Type B pancreatic cell (in vitro differentiated cells): ENCODE measurements at regions not wholly inside any gene's neighbourhood (a gene's known extent, or its start where the extent isn't known, plus 50 kb on each side); places are given as distances from the start of the nearest gene placed in this dataset.

Experiments used
- DNase-seq: peaks from one replicate; pipeline ENCODE4 v3.0.0; 2021; ENCODE audit warnings: mixed read lengths; ENCODE audit not compliant: unreplicated experiment; ENCODE audit errors: extremely low spot score
- H3K27ac Mint-ChIP-seq: 2 replicates; pipeline ENCODE4 v1.8.0; 2021; ENCODE audit warnings: mild to moderate bottlenecking, mixed read lengths
- H3K27me3 Mint-ChIP-seq: 2 replicates; pipeline ENCODE4 v1.8.0; 2021; ENCODE audit warnings: mixed read lengths
- H3K36me3 Mint-ChIP-seq: 2 replicates; pipeline ENCODE4 v1.8.0; 2021; ENCODE audit warnings: mixed read lengths
- H3K4me1 Mint-ChIP-seq: one replicate; pipeline ENCODE4 v1.8.0; 2021; ENCODE audit warnings: mixed read lengths; ENCODE audit not compliant: unreplicated experiment
- H3K4me3 Mint-ChIP-seq: 2 replicates; pipeline ENCODE4 v1.8.0; 2021; ENCODE audit warnings: mild to moderate bottlenecking, mixed read lengths
- H3K9me3 Mint-ChIP-seq: 2 replicates; pipeline ENCODE4 v1.8.0; 2021; ENCODE audit warnings: mixed read lengths
- TF ChIP-seq, protein P1 (sequence below): fragments of 200-600 bp; sonication (generic); conservative IDR thresholded peaks from 2 replicates; pipeline ENCODE4 v1.5.0; 2021; ENCODE audit warnings: antibody characterized with exemption, mild to moderate bottlenecking

DNA sequence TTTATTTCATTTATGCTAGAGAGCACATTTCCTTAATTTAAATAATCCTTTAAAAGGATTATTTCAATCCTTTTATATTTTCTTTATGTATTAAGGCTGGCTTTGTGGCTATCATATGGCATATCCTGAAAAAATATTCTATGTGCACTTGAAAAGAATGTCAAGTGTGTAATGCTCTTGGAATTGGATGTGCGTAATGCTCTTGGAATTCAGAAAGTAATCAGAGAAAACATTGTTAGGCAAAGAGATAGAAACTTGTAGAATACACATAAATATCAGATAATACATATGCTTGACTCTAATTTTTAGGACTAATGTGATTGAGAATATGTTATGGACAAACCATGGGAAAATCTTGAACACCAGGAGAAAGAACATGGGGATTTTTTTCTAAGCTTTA, 197.5 kb upstream of the COL3A1 start:
- H3K27ac Mint-ChIP-seq, result no peak overlapping the region

DNA sequence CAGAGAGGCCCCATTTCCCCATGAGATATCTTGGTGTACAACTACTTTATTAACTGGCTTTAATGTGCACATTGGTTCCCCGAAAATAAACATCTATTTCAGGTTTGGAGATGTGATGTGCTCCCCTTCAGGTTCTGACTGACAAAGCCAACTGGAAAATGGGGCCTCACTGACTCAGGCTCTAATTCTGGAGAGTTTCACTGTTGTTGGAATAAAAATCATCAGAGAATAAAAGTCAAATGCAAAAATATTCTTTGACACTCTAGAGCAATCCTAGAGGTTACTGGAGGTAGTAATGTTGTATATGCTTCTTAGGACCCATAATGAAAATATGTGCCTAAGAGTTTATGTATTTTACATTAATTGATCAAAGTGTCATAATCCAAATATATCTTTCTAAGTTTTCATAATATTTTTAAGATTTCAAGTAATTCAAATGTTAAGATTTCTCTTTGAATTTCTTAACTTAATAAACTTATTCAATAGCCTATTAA, 189.9 kb upstream of the COL3A1 start:
- Mint-ChIP-seq H3K4me1 (peaks cover 23% of the 10 kb centered on the region), H3K27ac (no peak overlapping the region), H3K36me3 (no peaks in the 10 kb centered on the region), H3K4me3 (no peak overlapping the region), H3K27me3 (no peaks in the 10 kb centered on the region), H3K9me3 (peaks cover 4% of the 10 kb centered on the region)
- TF ChIP-seq, protein P1, sequence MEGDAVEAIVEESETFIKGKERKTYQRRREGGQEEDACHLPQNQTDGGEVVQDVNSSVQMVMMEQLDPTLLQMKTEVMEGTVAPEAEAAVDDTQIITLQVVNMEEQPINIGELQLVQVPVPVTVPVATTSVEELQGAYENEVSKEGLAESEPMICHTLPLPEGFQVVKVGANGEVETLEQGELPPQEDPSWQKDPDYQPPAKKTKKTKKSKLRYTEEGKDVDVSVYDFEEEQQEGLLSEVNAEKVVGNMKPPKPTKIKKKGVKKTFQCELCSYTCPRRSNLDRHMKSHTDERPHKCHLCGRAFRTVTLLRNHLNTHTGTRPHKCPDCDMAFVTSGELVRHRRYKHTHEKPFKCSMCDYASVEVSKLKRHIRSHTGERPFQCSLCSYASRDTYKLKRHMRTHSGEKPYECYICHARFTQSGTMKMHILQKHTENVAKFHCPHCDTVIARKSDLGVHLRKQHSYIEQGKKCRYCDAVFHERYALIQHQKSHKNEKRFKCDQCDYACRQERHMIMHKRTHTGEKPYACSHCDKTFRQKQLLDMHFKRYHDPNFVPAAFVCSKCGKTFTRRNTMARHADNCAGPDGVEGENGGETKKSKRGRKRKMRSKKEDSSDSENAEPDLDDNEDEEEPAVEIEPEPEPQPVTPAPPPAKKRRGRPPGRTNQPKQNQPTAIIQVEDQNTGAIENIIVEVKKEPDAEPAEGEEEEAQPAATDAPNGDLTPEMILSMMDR, result peak; percentile 58
- no peak for DNase-seq

More for the DNA sequence above, 197.5 kb upstream of the COL3A1 start:
- Mint-ChIP-seq H3K27me3 (no peaks in the 10 kb centered on the region), H3K36me3 (no peaks in the 10 kb centered on the region), H3K4me3 (no peak overlapping the region), H3K4me1 (no peaks in the 10 kb centered on the region), H3K9me3 (no peaks in the 10 kb centered on the region)
- TF ChIP-seq, protein P1, result no peak
- DNase-seq, result no peak

DNA sequence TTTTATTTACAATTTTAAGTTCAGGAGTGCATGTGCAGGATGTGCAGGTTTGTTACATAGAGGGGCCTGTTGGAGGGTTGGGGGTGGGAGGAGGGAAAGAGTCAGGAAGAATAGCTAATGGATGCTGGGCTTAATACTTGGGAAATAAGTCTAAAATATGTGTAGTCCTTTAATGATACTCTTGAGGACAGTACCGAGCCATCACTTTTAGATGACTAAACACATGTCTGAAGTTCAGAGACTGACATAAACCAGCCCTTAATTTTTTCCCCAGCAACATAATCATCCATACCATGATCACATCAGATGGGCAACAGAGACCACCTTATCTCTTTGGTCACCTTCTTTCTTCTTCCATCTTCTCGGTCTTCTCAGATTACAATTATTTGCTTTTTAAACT, 189.1 kb upstream of the COL3A1 start:
- Mint-ChIP-seq H3K4me3 (no peak overlapping the region), H3K4me1 (peaks cover 23% of the 10 kb centered on the region), H3K27me3 (no peaks in the 10 kb centered on the region), H3K27ac (no peak overlapping the region), H3K9me3 (peaks cover 4% of the 10 kb centered on the region), H3K36me3 (no peaks in the 10 kb centered on the region)
- DNase-seq, result no peak
- TF ChIP-seq, protein P1, result no peak

DNA sequence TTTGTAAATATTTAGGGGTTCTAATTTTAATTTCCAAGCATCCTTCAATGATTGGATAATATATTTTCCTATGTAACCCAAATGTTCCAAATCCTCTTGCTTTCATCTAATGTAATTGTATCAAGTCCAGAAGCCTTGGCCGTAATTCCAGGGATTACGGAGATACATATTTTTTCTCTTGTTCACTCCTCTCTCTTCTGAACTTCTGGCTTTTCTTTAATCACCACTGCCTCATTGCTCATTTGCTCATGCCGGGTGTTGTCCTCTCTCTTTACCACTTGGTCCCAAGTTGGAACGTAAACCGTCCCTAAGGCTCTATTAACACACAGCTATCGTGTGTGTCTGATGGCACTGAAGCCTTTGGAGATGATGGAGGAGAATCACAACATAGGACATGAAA, 188.7 kb upstream of the COL3A1 start:
- peaks cover 23% of the 10 kb centered on the region for H3K4me1 Mint-ChIP-seq
- DNase-seq, result no peak
- no peak overlapping the region for H3K27ac Mint-ChIP-seq
- H3K9me3 Mint-ChIP-seq, result peaks cover 4% of the 10 kb centered on the region
- H3K4me3 Mint-ChIP-seq, result no peak overlapping the region
- no peaks in the 10 kb centered on the region for H3K27me3 Mint-ChIP-seq
- TF ChIP-seq, protein P1, result no peak
- H3K36me3 Mint-ChIP-seq, result no peaks in the 10 kb centered on the region

DNA sequence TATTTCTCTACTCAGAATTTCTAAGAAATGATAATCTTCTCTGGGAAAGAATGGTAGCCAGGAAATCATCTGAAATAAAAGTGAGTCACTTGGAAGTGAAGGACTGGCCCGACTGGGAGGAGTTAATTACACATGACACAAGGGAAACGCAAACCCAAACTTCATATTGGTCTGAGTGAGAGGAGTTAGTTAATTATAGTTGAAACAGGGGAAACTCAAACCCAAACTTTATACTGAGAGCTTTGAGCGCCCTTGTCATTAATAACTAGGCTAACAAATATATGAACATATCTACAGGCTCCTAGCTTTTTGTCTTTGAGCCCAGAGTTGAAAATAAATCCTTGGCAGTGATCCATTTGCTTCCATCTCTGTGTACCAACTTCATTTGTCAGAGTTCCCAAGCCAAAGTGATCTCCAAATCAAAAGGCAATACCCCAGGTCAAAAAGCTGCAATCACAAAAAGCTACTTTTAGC, 187.8 kb upstream of the COL3A1 start:
- DNase-seq, result no peak
- TF ChIP-seq, protein P1, result no peak
- peak overlapping the region; percentile 57 for H3K4me3 Mint-ChIP-seq
- peaks cover 4% of the 10 kb centered on the region for H3K9me3 Mint-ChIP-seq
- no peaks in the 10 kb centered on the region for H3K27me3 Mint-ChIP-seq
- no peaks in the 10 kb centered on the region for H3K36me3 Mint-ChIP-seq
- peak overlapping the region; percentile 94 for H3K27ac Mint-ChIP-seq
- H3K4me1 Mint-ChIP-seq, result peaks cover 23% of the 10 kb centered on the region
